ENCODE measurements at regions not wholly inside any gene's neighbourhood (a gene's known extent, or its start where the extent isn't known, plus 50 kb on each side); places are given as distances from the start of the nearest gene placed in this dataset.

GRCh38 chr18:38481576-38481975 is 916.0 kb upstream of the CELF4 start:
- 49% methylated on average over 5 of the region's 5 CpGs for WGBS
- DNase-seq (ENCODE audit: low spot score), result no peak

GRCh38 chr18:38475686-38476085 is 910.1 kb upstream of the CELF4 start:
- WGBS, result 49% methylated on average over 2 of the region's 2 CpGs
- no peak for DNase-seq (ENCODE audit: low spot score)
- Histone ChIP-seq H3K27ac (ENCODE audit: low read depth in 1 of 2, low read length in 2 of 2) (no peak overlapping the region), H3K36me3 (ENCODE audit: control insufficient read depth in 4 of 4, insufficient read depth in 3 of 4, low read depth in 1 of 4, low read length in 3 of 4) (no peaks in the 10 kb centered on the region), H3K27me3 (ENCODE audit: control insufficient read depth in 4 of 4, insufficient read depth in 4 of 4, low read length in 3 of 4) (no peaks in the 10 kb centered on the region), H3K9ac (ENCODE audit: low read depth in 1 of 2, low read length in 2 of 2) (no peak overlapping the region), H3K4me3 (ENCODE audit: low read depth in 1 of 3, low read length in 3 of 3) (no peak overlapping the region), H3K9me3 (ENCODE audit: control insufficient read depth in 4 of 4, low read length in 3 of 4) (peaks cover 0 to 9% (median 3%) of the 10 kb centered on the region in 4 donors), H3K4me1 (ENCODE audit: control insufficient read depth in 4 of 4, insufficient read depth in 4 of 4, low read length in 3 of 4) (no peaks in the 10 kb centered on the region)
- TF ChIP-seq YY1 (IDR thresholded peaks at IDR 0.05), result no peak
- TF ChIP-seq RXRA (IDR thresholded peaks at IDR 0.05), result no peak
- TF ChIP-seq MAX (IDR thresholded peaks at IDR 0.05), result no peak
- no peak for TF ChIP-seq RAD21 (IDR thresholded peaks at IDR 0.05)
- TF ChIP-seq REST (IDR thresholded peaks at IDR 0.05), result no peak
- TF ChIP-seq FOXA1 (IDR thresholded peaks at IDR 0.05), result no peak
- TF ChIP-seq SP1 (IDR thresholded peaks at IDR 0.05), result no peak
- TF ChIP-seq ZBTB33 (IDR thresholded peaks at IDR 0.05), result no peak
- no peak for TF ChIP-seq TAF1 (conservative IDR thresholded peaks at IDR 0.05)
- no peak for TF ChIP-seq ATF3 (IDR thresholded peaks at IDR 0.05)
- TF ChIP-seq FOXA2 (IDR thresholded peaks at IDR 0.05), result no peak
- TF ChIP-seq HNF4G (IDR thresholded peaks at IDR 0.05), result no peak
- no peak for TF ChIP-seq EGR1 (IDR thresholded peaks at IDR 0.05; ENCODE audit: low read depth in 2 of 2)
- no peak for TF ChIP-seq CTCF (IDR thresholded peaks at IDR 0.05; ENCODE audit: low read depth, low read length, missing input control)

More at GRCh38 chr18:38481576-38481975, 916.0 kb upstream of the CELF4 start:
- Histone ChIP-seq H3K27me3 (ENCODE audit: control insufficient read depth in 4 of 4, insufficient read depth in 4 of 4, low read length in 3 of 4) (peaks cover 0 to 4% (median 0%) of the 10 kb centered on the region in 4 donors), H3K27ac (ENCODE audit: low read depth in 1 of 2, low read length in 2 of 2) (no peak overlapping the region), H3K9ac (ENCODE audit: low read depth in 1 of 2, low read length in 2 of 2) (no peak overlapping the region), H3K4me1 (ENCODE audit: control insufficient read depth in 4 of 4, insufficient read depth in 4 of 4, low read length in 3 of 4) (no peaks in the 10 kb centered on the region), H3K4me3 (ENCODE audit: low read depth in 1 of 3, low read length in 3 of 3) (no peak overlapping the region), H3K36me3 (ENCODE audit: control insufficient read depth in 4 of 4, insufficient read depth in 3 of 4, low read depth in 1 of 4, low read length in 3 of 4) (no peaks in the 10 kb centered on the region), H3K9me3 (ENCODE audit: control insufficient read depth in 4 of 4, low read length in 3 of 4) (peaks cover 0 to 9% (median 3%) of the 10 kb centered on the region in 4 donors)
- no peak for TF ChIP-seq SP1 (IDR thresholded peaks at IDR 0.05)
- no peak for TF ChIP-seq RAD21 (IDR thresholded peaks at IDR 0.05)

Measured in liver (tissue), 8 donors.